Transverse colon (tissue), 3 donors: ENCODE measurements at regions not wholly inside any gene's neighbourhood (a gene's known extent, or its start where the extent isn't known, plus 50 kb on each side); places are given as distances from the start of the nearest gene placed in this dataset.

ENCODE experiments used
- CTCF ChIP-seq, 5 experiments: fragments of 200-600 bp in 3 of 5; fragments of 450-650 bp in 2 of 5; sonication (generic) in 3 of 5; IDR thresholded peaks; 1 replicate in 2 of 5; 2 replicates in 3 of 5; pipeline ENCODE4 v1.5.1; 2016 to 2017; ENCODE audit warnings: antibody characterized with exemption in 5 of 5, inconsistent platforms in 3 of 5, mild to moderate bottlenecking in 2 of 5, moderate library complexity in 1 of 5
- EP300 ChIP-seq: sonication (generic); formaldehyde crosslinking; IDR thresholded peaks from one replicate; pipeline ENCODE4 v1.6.1; 2017; ENCODE audit warnings: antibody characterized with exemption, low read depth

- TF ChIP-seq CTCF (IDR thresholded peaks at IDR 0.05) (no peak), EP300 (no peak)
These were observed 466.1 kb downstream of the PRKD1 start for GRCh38 chr14:29461506-29461905.
